ENCODE measurements at regions not wholly inside any gene's neighbourhood (a gene's known extent, or its start where the extent isn't known, plus 50 kb on each side); places are given as distances from the start of the nearest gene placed in this dataset.

DNA sequence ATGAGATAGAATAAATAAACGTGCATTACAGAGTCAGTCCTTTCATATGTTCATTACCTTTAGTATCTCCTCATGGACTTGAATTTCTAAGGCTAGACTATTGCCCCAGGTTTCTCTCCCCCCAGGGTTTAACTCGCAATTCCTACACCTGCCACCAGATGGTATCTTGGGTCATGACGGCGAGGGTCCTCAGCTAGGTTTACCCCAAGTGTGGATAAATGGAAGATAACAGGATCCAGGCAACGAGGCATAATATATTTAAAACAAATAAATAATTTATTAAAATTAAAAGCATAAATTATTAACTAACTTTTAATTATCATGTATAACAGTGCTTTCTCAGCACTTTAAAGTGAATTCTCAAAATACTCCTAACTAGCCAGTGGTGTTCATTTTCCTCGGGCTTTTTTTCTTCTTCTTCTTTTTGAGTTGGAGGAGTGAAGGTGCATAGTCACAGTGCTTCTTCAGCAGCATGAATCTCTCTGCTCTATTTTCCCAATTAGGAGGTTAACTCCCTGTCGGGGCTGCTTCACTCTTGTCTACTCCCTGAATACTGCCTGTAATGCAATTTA lies 243.5 kb upstream of the CAND1 start:
- no peak overlapping the region for H2AFZ ChIP-seq (ENCODE audit: low read depth, low read length)
- TF ChIP-seq, protein P1, sequence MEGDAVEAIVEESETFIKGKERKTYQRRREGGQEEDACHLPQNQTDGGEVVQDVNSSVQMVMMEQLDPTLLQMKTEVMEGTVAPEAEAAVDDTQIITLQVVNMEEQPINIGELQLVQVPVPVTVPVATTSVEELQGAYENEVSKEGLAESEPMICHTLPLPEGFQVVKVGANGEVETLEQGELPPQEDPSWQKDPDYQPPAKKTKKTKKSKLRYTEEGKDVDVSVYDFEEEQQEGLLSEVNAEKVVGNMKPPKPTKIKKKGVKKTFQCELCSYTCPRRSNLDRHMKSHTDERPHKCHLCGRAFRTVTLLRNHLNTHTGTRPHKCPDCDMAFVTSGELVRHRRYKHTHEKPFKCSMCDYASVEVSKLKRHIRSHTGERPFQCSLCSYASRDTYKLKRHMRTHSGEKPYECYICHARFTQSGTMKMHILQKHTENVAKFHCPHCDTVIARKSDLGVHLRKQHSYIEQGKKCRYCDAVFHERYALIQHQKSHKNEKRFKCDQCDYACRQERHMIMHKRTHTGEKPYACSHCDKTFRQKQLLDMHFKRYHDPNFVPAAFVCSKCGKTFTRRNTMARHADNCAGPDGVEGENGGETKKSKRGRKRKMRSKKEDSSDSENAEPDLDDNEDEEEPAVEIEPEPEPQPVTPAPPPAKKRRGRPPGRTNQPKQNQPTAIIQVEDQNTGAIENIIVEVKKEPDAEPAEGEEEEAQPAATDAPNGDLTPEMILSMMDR (IDR thresholded peaks at IDR 0.05 in 2 of 3, conservative IDR thresholded peaks at IDR 0.05 in 1 of 3; ENCODE audit: insufficient read depth in 2 of 3, low read depth in 1 of 3, low read length in 3 of 3): peak; percentile 60 to 69 (median 68)
- TF ChIP-seq PHF21A (IDR thresholded peaks at IDR 0.05; ENCODE audit: borderline replicate concordance, low read depth) (no peak), ZNF146 (CRISPR knock-in tag; IDR thresholded peaks at IDR 0.05; ENCODE audit: unreplicated experiment) (no peak), RAD21 (CRISPR knock-in tag; conservative IDR thresholded peaks at IDR 0.05 in 1 of 2, IDR thresholded peaks at IDR 0.05 in 1 of 2) (peak in 1 of 2 experiments; percentile 44; a peak in 1 of 4 replicates)
- TF ChIP-seq, protein P2, sequence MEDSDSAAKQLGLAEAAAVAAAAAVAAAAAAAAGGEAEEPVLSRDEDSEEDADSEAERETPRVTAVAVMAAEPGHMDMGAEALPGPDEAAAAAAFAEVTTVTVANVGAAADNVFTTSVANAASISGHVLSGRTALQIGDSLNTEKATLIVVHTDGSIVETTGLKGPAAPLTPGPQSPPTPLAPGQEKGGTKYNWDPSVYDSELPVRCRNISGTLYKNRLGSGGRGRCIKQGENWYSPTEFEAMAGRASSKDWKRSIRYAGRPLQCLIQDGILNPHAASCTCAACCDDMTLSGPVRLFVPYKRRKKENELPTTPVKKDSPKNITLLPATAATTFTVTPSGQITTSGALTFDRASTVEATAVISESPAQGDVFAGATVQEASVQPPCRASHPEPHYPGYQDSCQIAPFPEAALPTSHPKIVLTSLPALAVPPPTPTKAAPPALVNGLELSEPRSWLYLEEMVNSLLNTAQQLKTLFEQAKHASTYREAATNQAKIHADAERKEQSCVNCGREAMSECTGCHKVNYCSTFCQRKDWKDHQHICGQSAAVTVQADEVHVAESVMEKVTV (CRISPR knock-in tag; IDR thresholded peaks at IDR 0.05): 0 out of 2 replicates have a peak, but pooled peaks have one; percentile 7
- H3K9me3 ChIP-seq (replicated peaks; ENCODE audit: control insufficient read depth, insufficient read depth, low read depth, low read length): no peaks in the 10 kb centered on the region
- no peak overlapping the region for H3K4me3 ChIP-seq
- no peaks in the 10 kb centered on the region for H3K79me2 ChIP-seq (ENCODE audit: control insufficient read depth, insufficient read depth, low read length)
- ChIA-PET CTCF (ENCODE audit: low intra/inter-chr PET ratio) (no interaction called here), POLR2A (no interaction called here)
- no TSS peak for BruUV-seq (replicated peaks)
- no peaks in the 10 kb centered on the region for H3K4me1 ChIP-seq (replicated peaks in 1 of 2; ENCODE audit: control insufficient read depth in 2 of 2, insufficient read depth in 2 of 2, low read length in 2 of 2)
- in situ Hi-C loops (cut with MboI) (no loop called here), intact Hi-C loops (cut with micrococcal nuclease) (loop anchor here (10.0 kb wide), 1 partner anchor 199 kb away; no protein-coding TSS in a partner anchor)
- no peak overlapping the region for H3K4me2 ChIP-seq (ENCODE audit: insufficient read depth, low read length)
- FAIRE-seq (peak; percentile 82), ATAC-seq (peak; percentile 87), DNase-seq (ENCODE audit: extremely low read depth in 1 of 4, low spot score in 3 of 4) (peak; percentile 48 to 80 (median 75))
- H4K20me1 ChIP-seq (replicated peaks; ENCODE audit: control insufficient read depth, insufficient read depth, low read length): no peaks in the 10 kb centered on the region
- H3K27me3 ChIP-seq (ENCODE audit: control insufficient read depth in 2 of 2, insufficient read depth in 2 of 2, low read length in 2 of 2): no peaks in the 10 kb centered on the region
- H3K9ac ChIP-seq (ENCODE audit: insufficient read depth in 1 of 2, low read depth in 2 of 2, low read length in 2 of 2): no peak overlapping the region
- H3K36me3 ChIP-seq (ENCODE audit: control insufficient read depth, insufficient read depth, low read length): no peaks in the 10 kb centered on the region
- 0% methylated on average over 7 of the region's 7 CpGs for WGBS (ENCODE audit: insufficient coverage, low coverage, missing lambda C conversion rate)
- no peaks in the 10 kb centered on the region for H3K9me1 ChIP-seq (ENCODE audit: control insufficient read depth, insufficient read depth, low read length)
- no peak overlapping the region for H3K27ac ChIP-seq (ENCODE audit: extremely low read depth, low read depth, low read length)

Data from K562 (cell line).